SK-N-SH treated with all-trans-retinoic acid at 6 μM for 48 hours (cell line): ENCODE measurements at regions not wholly inside any gene's neighbourhood (a gene's known extent, or its start where the extent isn't known, plus 50 kb on each side); places are given as distances from the start of the nearest gene placed in this dataset.

Source experiments
- ARNTL ChIP-seq: fragments of 450-650 bp; formaldehyde crosslinking; IDR thresholded peaks from 2 replicates; pipeline ENCODE4 v1.5.0; 2020; ENCODE audit warnings: low read depth, mild to moderate bottlenecking, moderate library complexity, borderline replicate concordance
- CSDC2 ChIP-seq: fragments of 250-450 bp; sonication (Bioruptor Pico); IDR thresholded peaks from 2 replicates; pipeline ENCODE4 v1.5.0; 2020; ENCODE audit warnings: mild to moderate bottlenecking, moderate library complexity
- GLIS3 ChIP-seq: fragments of 250-450 bp; sonication (Bioruptor Pico); IDR thresholded peaks from 2 replicates; pipeline ENCODE4 v1.5.0; 2020; ENCODE audit warnings: mild to moderate bottlenecking, moderate library complexity
- PPARA ChIP-seq: fragments of 250-450 bp; sonication (Bioruptor Pico); IDR thresholded peaks from 2 replicates; pipeline ENCODE4 v1.5.0; 2020; ENCODE audit warnings: mild to moderate bottlenecking, borderline replicate concordance
- ZFP30 ChIP-seq: fragments of 450-650 bp; formaldehyde crosslinking; IDR thresholded peaks from 2 replicates; pipeline ENCODE4 v1.5.0; 2022; ENCODE audit warnings: mild to moderate bottlenecking, moderate library complexity
- TF ChIP-seq, protein P1 (sequence below): fragments of 250-450 bp; sonication (Bioruptor Pico); IDR thresholded peaks from 2 replicates; pipeline ENCODE4 v1.8.0; 2020; ENCODE audit warnings: mild to moderate bottlenecking, moderate library complexity, borderline replicate concordance

DNA sequence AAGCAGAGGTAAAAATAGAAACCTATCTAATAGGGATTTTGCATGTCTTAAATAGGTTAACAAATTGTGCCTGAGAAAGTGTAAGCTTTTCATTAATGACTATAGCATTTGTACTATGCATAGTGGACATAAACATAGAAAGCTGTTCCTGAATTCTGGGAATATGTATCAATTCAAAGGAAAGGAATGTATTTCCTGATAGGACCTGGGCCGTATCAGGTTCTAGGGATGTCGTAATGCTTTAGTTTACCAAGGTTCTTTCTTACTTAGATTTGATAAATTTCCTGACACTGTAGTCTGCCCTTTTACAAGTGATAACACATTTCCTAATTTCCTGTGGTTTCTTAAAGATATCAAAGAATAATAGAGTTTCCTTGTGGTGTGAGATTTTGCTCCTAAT, 191.3 kb downstream of the CDH7 start:
- TF ChIP-seq ZFP30 (CRISPR knock-in tag) (no peak), CSDC2 (CRISPR knock-in tag) (no peak), GLIS3 (CRISPR knock-in tag) (no peak), PPARA (CRISPR knock-in tag) (no peak), ARNTL (CRISPR knock-in tag) (no peak)
- TF ChIP-seq, protein P1, sequence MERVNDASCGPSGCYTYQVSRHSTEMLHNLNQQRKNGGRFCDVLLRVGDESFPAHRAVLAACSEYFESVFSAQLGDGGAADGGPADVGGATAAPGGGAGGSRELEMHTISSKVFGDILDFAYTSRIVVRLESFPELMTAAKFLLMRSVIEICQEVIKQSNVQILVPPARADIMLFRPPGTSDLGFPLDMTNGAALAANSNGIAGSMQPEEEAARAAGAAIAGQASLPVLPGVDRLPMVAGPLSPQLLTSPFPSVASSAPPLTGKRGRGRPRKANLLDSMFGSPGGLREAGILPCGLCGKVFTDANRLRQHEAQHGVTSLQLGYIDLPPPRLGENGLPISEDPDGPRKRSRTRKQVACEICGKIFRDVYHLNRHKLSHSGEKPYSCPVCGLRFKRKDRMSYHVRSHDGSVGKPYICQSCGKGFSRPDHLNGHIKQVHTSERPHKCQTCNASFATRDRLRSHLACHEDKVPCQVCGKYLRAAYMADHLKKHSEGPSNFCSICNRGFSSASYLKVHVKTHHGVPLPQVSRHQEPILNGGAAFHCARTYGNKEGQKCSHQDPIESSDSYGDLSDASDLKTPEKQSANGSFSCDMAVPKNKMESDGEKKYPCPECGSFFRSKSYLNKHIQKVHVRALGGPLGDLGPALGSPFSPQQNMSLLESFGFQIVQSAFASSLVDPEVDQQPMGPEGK (CRISPR knock-in tag) = no peak
